ENCODE measurements at regions not wholly inside any gene's neighbourhood (a gene's known extent, or its start where the extent isn't known, plus 50 kb on each side); places are given as distances from the start of the nearest gene placed in this dataset.

- DNase-seq (ENCODE audit: low spot score in 2 of 2) (no peak), ATAC-seq (no peak)
- no peaks in the 10 kb centered on the region for H3K4me1 Mint-ChIP-seq
- H3K9me3 Mint-ChIP-seq = no peaks in the 10 kb centered on the region
- no peak overlapping the region for H3K4me3 Mint-ChIP-seq
- H3K27ac Mint-ChIP-seq = peak overlapping the region; percentile 51
- no peaks in the 10 kb centered on the region for H3K36me3 Mint-ChIP-seq
Observed at GRCh38 chr12:127675936-127676335, 591.0 kb upstream of the TMEM132C start.

- H3K4me1 Mint-ChIP-seq = no peaks in the 10 kb centered on the region
- H3K27ac Mint-ChIP-seq = no peak overlapping the region
- H3K4me3 Mint-ChIP-seq = no peak overlapping the region
- no peaks in the 10 kb centered on the region for H3K36me3 Mint-ChIP-seq
- DNase-seq (ENCODE audit: low spot score in 2 of 2) = peak; percentile 24 to 67
- no peaks in the 10 kb centered on the region for H3K9me3 Mint-ChIP-seq
- ATAC-seq = peak; percentile 62
Observed at GRCh38 chr12:127677537-127678131, 589.3 kb upstream of the TMEM132C start.

DNA sequence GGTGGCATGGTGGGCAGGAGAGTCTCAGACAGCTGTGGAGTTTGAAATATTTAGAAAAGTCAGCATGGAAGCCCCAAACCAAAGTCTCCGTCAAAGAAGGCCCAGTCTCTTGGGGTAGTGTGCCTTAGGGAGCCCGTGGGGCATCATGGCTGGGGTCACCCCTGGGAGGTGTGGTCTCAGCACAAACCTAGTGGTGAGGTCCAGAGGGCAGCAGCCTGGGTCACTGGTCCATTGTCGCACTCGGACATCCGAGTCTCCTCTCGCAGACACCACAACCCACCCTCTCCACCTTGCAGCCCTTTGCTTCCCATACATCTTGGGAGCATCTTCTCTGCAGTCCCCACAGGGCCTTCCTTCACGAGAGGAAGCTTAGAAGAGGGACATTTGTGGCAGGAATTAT is 588.0 kb upstream of the TMEM132C start:
- Mint-ChIP-seq H3K27ac (no peak overlapping the region), H3K36me3 (no peaks in the 10 kb centered on the region), H3K9me3 (no peaks in the 10 kb centered on the region), H3K4me3 (no peak overlapping the region), H3K4me1 (no peaks in the 10 kb centered on the region)
- no peak for ATAC-seq
- no peak for DNase-seq (ENCODE audit: low spot score in 2 of 2)

DNA sequence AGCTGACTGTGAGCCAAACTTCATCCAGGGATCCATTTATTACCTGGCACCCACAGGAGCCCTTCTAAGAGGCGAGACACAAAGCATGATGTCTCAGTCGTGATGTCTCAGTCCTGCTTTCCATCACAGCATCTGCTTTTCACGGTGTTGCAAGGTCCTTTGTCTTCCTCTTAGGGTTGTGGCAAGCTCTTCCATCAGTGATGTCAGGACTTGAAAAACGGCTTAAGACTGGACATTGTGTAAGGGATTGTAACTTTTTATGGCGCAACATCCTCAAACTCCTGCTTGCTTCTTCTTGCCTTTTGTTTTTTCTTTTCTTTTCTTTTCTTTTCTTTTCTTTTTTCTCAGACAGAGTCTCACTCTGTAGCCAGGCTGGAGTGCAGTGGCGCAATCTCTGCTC is 586.5 kb upstream of the TMEM132C start:
- Mint-ChIP-seq H3K9me3 (no peaks in the 10 kb centered on the region), H3K36me3 (no peaks in the 10 kb centered on the region)

GRCh38 chr12:127681151-127681754 is 585.7 kb upstream of the TMEM132C start:
- Mint-ChIP-seq H3K9me3 (no peaks in the 10 kb centered on the region), H3K36me3 (no peaks in the 10 kb centered on the region), H3K4me3 (no peak overlapping the region), H3K27ac (no peak overlapping the region), H3K4me1 (no peaks in the 10 kb centered on the region)
- ATAC-seq = no peak
- no peak for DNase-seq (ENCODE audit: low spot score in 2 of 2)

More for the DNA sequence above, 586.5 kb upstream of the TMEM132C start:
- Mint-ChIP-seq H3K4me1 (no peaks in the 10 kb centered on the region), H3K4me3 (no peak overlapping the region), H3K27ac (no peak overlapping the region)
- ATAC-seq (no peak), DNase-seq (ENCODE audit: low spot score in 2 of 2) (no peak)

- no peaks in the 10 kb centered on the region for H3K9me3 Mint-ChIP-seq
- ATAC-seq (no peak), DNase-seq (ENCODE audit: low spot score in 2 of 2) (no peak)
- H3K27ac Mint-ChIP-seq = no peak overlapping the region
- no peaks in the 10 kb centered on the region for H3K36me3 Mint-ChIP-seq
- no peak overlapping the region for H3K4me3 Mint-ChIP-seq
- no peaks in the 10 kb centered on the region for H3K4me1 Mint-ChIP-seq
Observed at GRCh38 chr12:127685491-127685890, 581.5 kb upstream of the TMEM132C start.

DNA sequence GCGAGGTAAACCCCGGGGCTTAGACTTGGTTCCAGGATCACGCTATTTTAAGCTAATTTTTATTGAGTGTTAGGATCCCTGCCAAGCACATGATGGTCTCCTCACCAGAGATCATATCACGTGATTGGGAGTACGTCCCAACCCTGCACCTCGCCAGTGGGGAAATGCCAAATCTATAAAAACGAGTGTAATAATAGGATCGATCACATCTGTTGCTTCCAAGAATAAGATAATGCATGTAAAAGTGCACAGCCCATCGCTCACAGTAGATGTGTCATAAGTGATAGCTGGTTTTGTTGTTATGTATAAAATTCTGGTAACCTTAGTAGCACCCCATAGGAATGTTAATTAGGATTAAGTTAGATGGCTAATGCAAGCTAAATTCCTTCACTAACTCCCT is 581.0 kb upstream of the TMEM132C start:
- Mint-ChIP-seq H3K27ac (no peak overlapping the region), H3K4me3 (no peak overlapping the region), H3K4me1 (no peaks in the 10 kb centered on the region), H3K36me3 (no peaks in the 10 kb centered on the region), H3K9me3 (no peaks in the 10 kb centered on the region)
- DNase-seq (ENCODE audit: low spot score in 2 of 2) (no peak), ATAC-seq (no peak)

DNA sequence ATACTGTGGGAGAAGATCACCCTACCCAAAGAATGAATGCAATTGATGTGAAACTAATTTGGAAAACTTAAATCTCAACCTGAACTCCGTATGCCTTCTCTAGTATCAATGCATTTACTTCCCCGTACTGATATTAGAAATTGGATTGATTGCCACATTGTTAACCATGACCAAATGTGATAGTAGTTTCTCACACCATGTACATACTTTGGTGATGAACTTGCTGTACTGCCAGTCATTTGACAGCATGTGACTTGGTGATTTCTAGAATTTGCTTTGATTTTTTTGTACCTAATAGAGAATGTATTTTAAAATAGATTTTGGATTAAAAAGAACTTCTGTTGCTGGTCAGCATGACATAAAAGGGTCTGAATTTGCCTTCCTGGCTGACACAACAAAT is 579.8 kb upstream of the TMEM132C start:
- no peak overlapping the region for H3K4me3 Mint-ChIP-seq
- H3K36me3 Mint-ChIP-seq = no peaks in the 10 kb centered on the region
- DNase-seq (ENCODE audit: low spot score in 2 of 2) (no peak), ATAC-seq (no peak)
- H3K4me1 Mint-ChIP-seq = no peaks in the 10 kb centered on the region
- no peak overlapping the region for H3K27ac Mint-ChIP-seq
- no peaks in the 10 kb centered on the region for H3K9me3 Mint-ChIP-seq

GRCh38 chr12:127688906-127689428 is 578.0 kb upstream of the TMEM132C start:
- Mint-ChIP-seq H3K36me3 (no peaks in the 10 kb centered on the region), H3K4me3 (no peak overlapping the region), H3K27ac (no peak overlapping the region), H3K4me1 (no peaks in the 10 kb centered on the region), H3K9me3 (no peaks in the 10 kb centered on the region)
- DNase-seq (ENCODE audit: low spot score in 2 of 2) (no peak), ATAC-seq (no peak)

GRCh38 chr12:127690161-127690560 is 576.8 kb upstream of the TMEM132C start:
- ATAC-seq (no peak), DNase-seq (ENCODE audit: low spot score in 2 of 2) (no peak)
- Mint-ChIP-seq H3K36me3 (no peaks in the 10 kb centered on the region), H3K4me1 (no peaks in the 10 kb centered on the region), H3K9me3 (no peaks in the 10 kb centered on the region), H3K4me3 (no peak overlapping the region), H3K27ac (no peak overlapping the region)

DNA sequence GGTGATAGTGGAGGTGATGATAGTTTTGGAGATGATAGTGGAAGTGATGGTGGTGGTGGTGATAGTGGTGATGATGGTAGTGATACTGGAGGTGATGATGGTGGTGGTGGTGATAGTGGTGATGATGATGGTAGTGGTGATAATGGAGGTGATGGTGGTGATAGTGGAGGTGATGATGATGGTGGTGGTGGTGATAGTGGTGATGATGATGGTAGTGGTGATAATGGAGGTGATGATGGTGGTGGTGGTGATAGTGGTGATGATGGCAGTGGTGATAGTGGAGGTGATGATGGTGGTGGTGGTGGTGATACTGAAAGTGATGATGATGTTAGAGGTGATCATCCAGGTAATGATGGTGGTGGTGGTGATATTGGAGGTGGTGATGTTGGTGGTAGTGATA is 570.0 kb upstream of the TMEM132C start:
- no peak overlapping the region for H3K27ac Mint-ChIP-seq
- H3K4me1 Mint-ChIP-seq = no peaks in the 10 kb centered on the region
- H3K36me3 Mint-ChIP-seq = no peaks in the 10 kb centered on the region
- H3K4me3 Mint-ChIP-seq = no peak overlapping the region
- DNase-seq (ENCODE audit: low spot score in 2 of 2) = no peak
- peaks cover 3% of the 10 kb centered on the region for H3K9me3 Mint-ChIP-seq
- ATAC-seq = no peak

DNA sequence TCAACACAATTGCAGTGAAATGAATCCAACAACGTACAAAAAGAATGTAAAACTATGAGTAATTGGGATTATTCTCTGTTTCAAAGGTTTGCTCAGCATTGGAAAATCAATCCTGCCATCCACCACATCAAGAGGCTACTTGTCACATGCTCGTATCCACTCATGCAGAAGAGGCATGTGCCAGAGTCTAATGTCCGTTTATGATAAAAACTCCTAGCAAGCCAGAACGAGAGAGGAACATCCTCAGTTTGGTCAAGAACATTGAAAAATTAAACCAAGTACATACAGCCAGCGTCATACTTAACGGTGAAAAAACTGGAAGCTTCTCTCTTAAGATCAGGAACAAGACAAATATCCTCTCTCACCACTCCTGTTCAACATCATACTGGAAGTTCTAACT is 563.9 kb upstream of the TMEM132C start:
- peaks cover 3% of the 10 kb centered on the region for H3K9me3 Mint-ChIP-seq

GRCh38 chr12:127711108-127711507 is 555.9 kb upstream of the TMEM132C start:
- H3K4me1 Mint-ChIP-seq = no peaks in the 10 kb centered on the region
- no peak overlapping the region for H3K4me3 Mint-ChIP-seq
- no peak overlapping the region for H3K27ac Mint-ChIP-seq
- DNase-seq (ENCODE audit: low spot score in 2 of 2) (no peak), ATAC-seq (no peak)
- H3K9me3 Mint-ChIP-seq = peaks cover 4% of the 10 kb centered on the region
- no peaks in the 10 kb centered on the region for H3K36me3 Mint-ChIP-seq

More for the DNA sequence above, 563.9 kb upstream of the TMEM132C start:
- no peak overlapping the region for H3K27ac Mint-ChIP-seq
- H3K4me1 Mint-ChIP-seq = no peaks in the 10 kb centered on the region
- H3K4me3 Mint-ChIP-seq = no peak overlapping the region
- H3K36me3 Mint-ChIP-seq = no peaks in the 10 kb centered on the region
- DNase-seq (ENCODE audit: low spot score in 2 of 2) (no peak), ATAC-seq (no peak)

DNA sequence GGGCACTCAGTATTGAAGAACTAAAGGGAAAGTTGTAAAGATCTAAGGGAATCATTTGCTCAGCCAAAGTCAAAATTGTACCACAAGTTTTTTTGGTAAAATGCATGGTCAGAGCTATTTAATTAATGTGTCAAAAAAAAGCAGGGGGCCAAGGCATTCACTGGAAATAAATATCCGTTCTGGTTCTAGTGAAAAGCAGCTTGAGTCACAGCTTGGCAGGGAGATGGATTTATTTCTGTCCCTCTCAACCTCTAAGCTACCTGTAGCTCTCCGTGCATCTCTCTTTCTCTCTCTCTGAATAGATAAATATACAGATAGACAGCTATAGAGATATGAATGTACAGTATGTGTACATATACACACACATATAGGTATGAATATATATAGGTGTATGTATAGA is 554.4 kb upstream of the TMEM132C start:
- DNase-seq (ENCODE audit: low spot score in 2 of 2) = no peak
- no peaks in the 10 kb centered on the region for H3K4me1 Mint-ChIP-seq
- no peaks in the 10 kb centered on the region for H3K36me3 Mint-ChIP-seq
- peaks cover 4% of the 10 kb centered on the region for H3K9me3 Mint-ChIP-seq
- ATAC-seq = no peak
- H3K27ac Mint-ChIP-seq = no peak overlapping the region
- no peak overlapping the region for H3K4me3 Mint-ChIP-seq

DNA sequence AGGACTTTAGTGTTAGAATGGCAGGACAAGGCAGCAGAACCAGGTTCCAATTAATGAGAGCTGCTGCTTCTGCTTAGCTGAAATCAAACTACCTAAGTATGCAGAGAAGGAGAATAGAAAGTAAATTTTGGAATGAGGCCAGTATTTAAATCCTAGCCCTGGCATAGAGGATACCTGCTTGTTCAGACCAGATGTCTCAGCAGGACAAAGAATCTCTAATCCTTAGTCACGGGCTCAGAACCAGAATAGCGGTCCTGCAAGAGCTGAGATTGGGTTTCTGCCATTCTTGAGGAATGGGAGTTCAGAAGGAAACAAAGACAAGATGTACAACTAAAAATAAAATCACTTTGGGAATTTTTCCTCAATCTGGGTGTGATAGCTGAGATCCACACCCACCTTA is 550.8 kb upstream of the TMEM132C start:
- Mint-ChIP-seq H3K9me3 (no peaks in the 10 kb centered on the region), H3K36me3 (no peaks in the 10 kb centered on the region), H3K4me1 (no peaks in the 10 kb centered on the region), H3K27ac (no peak overlapping the region), H3K4me3 (no peak overlapping the region)
- DNase-seq (ENCODE audit: low spot score in 2 of 2) = no peak
- no peak for ATAC-seq

- Mint-ChIP-seq H3K9me3 (peaks cover 1% of the 10 kb centered on the region), H3K4me3 (no peak overlapping the region), H3K36me3 (no peaks in the 10 kb centered on the region), H3K4me1 (no peaks in the 10 kb centered on the region), H3K27ac (no peak overlapping the region)
- no peak for ATAC-seq
- DNase-seq (ENCODE audit: low spot score in 2 of 2) = no peak
Observed at GRCh38 chr12:127717278-127717677, 549.7 kb upstream of the TMEM132C start.

Measured in stimulated activated effector memory CD8-positive, alpha-beta T cell treated with anti-CD3 and anti-CD28 coated beads, Interleukin-12 subunit alpha, Interleukin-12 subunit beta, amount 100 ng/mL, for 72 hours (primary cell).